ENCODE measurements at regions not wholly inside any gene's neighbourhood (a gene's known extent, or its start where the extent isn't known, plus 50 kb on each side); places are given as distances from the start of the nearest gene placed in this dataset.

DNA sequence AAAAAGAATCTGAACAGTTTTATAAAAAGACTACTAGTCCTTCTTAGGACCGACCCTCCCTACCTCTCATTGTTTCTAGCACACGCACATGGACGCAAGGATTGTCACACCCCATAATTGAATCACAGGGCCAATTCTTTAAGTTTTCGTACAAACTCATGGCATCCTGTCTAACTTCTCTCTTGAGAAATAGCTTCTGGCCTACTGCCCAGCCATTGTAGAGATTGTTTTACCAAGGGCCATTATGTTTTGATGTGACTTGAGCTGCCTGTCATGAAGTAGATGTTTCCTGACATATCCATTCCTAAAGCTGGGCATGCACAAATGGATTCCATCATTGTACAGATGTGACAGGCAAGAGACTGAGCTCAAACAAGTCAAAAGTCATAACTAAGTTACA is 1672.1 kb upstream of the C9orf72 start:
- TF ChIP-seq, protein P1, sequence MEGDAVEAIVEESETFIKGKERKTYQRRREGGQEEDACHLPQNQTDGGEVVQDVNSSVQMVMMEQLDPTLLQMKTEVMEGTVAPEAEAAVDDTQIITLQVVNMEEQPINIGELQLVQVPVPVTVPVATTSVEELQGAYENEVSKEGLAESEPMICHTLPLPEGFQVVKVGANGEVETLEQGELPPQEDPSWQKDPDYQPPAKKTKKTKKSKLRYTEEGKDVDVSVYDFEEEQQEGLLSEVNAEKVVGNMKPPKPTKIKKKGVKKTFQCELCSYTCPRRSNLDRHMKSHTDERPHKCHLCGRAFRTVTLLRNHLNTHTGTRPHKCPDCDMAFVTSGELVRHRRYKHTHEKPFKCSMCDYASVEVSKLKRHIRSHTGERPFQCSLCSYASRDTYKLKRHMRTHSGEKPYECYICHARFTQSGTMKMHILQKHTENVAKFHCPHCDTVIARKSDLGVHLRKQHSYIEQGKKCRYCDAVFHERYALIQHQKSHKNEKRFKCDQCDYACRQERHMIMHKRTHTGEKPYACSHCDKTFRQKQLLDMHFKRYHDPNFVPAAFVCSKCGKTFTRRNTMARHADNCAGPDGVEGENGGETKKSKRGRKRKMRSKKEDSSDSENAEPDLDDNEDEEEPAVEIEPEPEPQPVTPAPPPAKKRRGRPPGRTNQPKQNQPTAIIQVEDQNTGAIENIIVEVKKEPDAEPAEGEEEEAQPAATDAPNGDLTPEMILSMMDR (IDR thresholded peaks at IDR 0.05) = no peak
- TF ChIP-seq POLR2A (IDR thresholded peaks at IDR 0.05) = no peak
